GM12878 (cell line): ENCODE measurements at regions not wholly inside any gene's neighbourhood (a gene's known extent, or its start where the extent isn't known, plus 50 kb on each side); places are given as distances from the start of the nearest gene placed in this dataset.

Source experiments
- BRCA1 ChIP-seq: IDR thresholded peaks from 2 replicates; pipeline ENCODE4 v1.6.1; 2011; ENCODE audit warnings: low read depth, low read length, improper control_type of control experiment
- CREM ChIP-seq: IDR thresholded peaks from 2 replicates; pipeline ENCODE4 v1.6.1; 2014; ENCODE audit warnings: antibody characterized with exemption, low read depth
- EED ChIP-seq: sonication (generic); IDR thresholded peaks from 2 replicates; pipeline ENCODE4 v1.6.1; 2016; ENCODE audit warnings: antibody characterized with exemption, low read depth
- EZH2 ChIP-seq: IDR thresholded peaks from 2 replicates; pipeline ENCODE4 v1.6.1; 2012; ENCODE audit warnings: low read depth, mild to moderate bottlenecking, control low read depth, inconsistent platforms, low read length, borderline replicate concordance; ENCODE audit not compliant: control insufficient read depth
- KDM1A ChIP-seq: fragments of 200-600 bp; sonication (generic); IDR thresholded peaks from 2 replicates; pipeline ENCODE4 v1.6.1; 2016; ENCODE audit warnings: borderline replicate concordance
- MAX ChIP-seq: IDR thresholded peaks from 2 replicates; pipeline ENCODE4 v1.6.1; 2012; ENCODE audit warnings: low read depth, low read length, improper control_type of control experiment
- RUNX3 ChIP-seq: IDR thresholded peaks from 2 replicates; pipeline ENCODE4 v1.6.1; 2012; ENCODE audit warnings: low read length, inconsistent platforms
- SKIL ChIP-seq: fragments of 450-650 bp; IDR thresholded peaks from 2 replicates; pipeline ENCODE4 v1.6.1; 2017; ENCODE audit warnings: mild to moderate bottlenecking, low read depth, inconsistent platforms; ENCODE audit not compliant: poor library complexity, severe bottlenecking
- SREBF1 ChIP-seq: IDR thresholded peaks from 2 replicates; pipeline ENCODE4 v1.6.1; 2012; ENCODE audit warnings: mild to moderate bottlenecking, low read length
- TF ChIP-seq, protein P1 (sequence below): IDR thresholded peaks from 2 replicates; pipeline ENCODE4 v1.6.1; 2012; ENCODE audit warnings: low read depth, low read length, improper control_type of control experiment
- TF ChIP-seq, protein P2 (sequence below): fragments of 150-350 bp; IDR thresholded peaks from 2 replicates; pipeline ENCODE4 v1.6.1; 2014; ENCODE audit warnings: mild to moderate bottlenecking, low read depth, low read length

DNA sequence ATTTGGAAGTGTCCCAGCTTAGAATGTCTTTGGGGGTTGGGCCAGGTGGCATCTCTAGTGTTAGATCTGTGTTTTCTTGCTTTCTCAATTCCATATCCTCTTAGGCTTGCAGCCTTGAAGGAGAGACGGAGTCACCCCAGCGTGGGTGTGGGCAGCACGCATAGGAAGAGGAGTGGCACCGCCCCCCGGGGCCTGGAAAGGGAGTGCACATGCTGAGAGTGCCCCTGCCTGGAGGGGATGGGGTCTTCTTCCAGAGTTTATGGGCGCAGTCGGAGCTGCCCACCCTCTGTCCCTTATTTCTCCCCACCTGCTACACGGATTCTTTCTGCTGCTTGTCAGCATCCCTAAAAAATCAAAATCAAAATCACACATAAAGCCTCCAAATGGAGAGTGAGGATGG, 309.7 kb downstream of the QKI start (continued):
- TF ChIP-seq, protein P1, sequence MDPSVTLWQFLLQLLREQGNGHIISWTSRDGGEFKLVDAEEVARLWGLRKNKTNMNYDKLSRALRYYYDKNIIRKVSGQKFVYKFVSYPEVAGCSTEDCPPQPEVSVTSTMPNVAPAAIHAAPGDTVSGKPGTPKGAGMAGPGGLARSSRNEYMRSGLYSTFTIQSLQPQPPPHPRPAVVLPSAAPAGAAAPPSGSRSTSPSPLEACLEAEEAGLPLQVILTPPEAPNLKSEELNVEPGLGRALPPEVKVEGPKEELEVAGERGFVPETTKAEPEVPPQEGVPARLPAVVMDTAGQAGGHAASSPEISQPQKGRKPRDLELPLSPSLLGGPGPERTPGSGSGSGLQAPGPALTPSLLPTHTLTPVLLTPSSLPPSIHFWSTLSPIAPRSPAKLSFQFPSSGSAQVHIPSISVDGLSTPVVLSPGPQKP = no peak
- TF ChIP-seq CREM (no peak), MAX (no peak), BRCA1 (no peak), RUNX3 (no peak), EZH2 (no peak), KDM1A (no peak), SREBF1 (no peak), EED (no peak), SKIL (no peak)
- TF ChIP-seq, protein P2, sequence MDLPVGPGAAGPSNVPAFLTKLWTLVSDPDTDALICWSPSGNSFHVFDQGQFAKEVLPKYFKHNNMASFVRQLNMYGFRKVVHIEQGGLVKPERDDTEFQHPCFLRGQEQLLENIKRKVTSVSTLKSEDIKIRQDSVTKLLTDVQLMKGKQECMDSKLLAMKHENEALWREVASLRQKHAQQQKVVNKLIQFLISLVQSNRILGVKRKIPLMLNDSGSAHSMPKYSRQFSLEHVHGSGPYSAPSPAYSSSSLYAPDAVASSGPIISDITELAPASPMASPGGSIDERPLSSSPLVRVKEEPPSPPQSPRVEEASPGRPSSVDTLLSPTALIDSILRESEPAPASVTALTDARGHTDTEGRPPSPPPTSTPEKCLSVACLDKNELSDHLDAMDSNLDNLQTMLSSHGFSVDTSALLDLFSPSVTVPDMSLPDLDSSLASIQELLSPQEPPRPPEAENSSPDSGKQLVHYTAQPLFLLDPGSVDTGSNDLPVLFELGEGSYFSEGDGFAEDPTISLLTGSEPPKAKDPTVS = no peak
